Transverse colon (tissue), 4 donors: ENCODE measurements at regions not wholly inside any gene's neighbourhood (a gene's known extent, or its start where the extent isn't known, plus 50 kb on each side); places are given as distances from the start of the nearest gene placed in this dataset.

Source experiments
- DNase-seq: peaks from one replicate; pipeline ENCODE4 v3.0.0-alpha.2; 2019
- H3K27ac ChIP-seq, 4 donors: fragments of 200-600 bp; sonication (generic); 2 replicates each; pipeline ENCODE4 v1.5.1; 2016 to 2018; ENCODE audit warnings: inconsistent platforms in 4 of 4
- H3K27me3 ChIP-seq: fragments of 200-600 bp; sonication (generic); 2 replicates; pipeline ENCODE4 v1.5.1; 2017; ENCODE audit warnings: inconsistent platforms
- H3K36me3 ChIP-seq, 4 donors: fragments of 200-600 bp; sonication (generic); 2 replicates each; pipeline ENCODE4 v1.5.1; 2017 to 2019; ENCODE audit warnings: inconsistent platforms in 4 of 4
- H3K4me1 ChIP-seq, 4 donors: fragments of 200-600 bp; sonication (generic); 2 replicates each; pipeline ENCODE4 v1.5.1; 2017 to 2020; ENCODE audit warnings: inconsistent platforms in 4 of 4
- H3K4me3 ChIP-seq, 4 donors: fragments of 200-600 bp; sonication (generic); 1 replicate in 1 of 4; 2 replicates in 3 of 4; pipeline versions ENCODE4 v1.5.1 to v1.6.1; 2017 to 2019; ENCODE audit warnings: inconsistent platforms in 4 of 4
- H3K9me3 ChIP-seq, 2 donors: fragments of 200-600 bp; sonication (generic); 2 replicates each; pipeline ENCODE4 v1.5.1; 2017 to 2019; ENCODE audit warnings: inconsistent platforms in 2 of 2
- CTCF ChIP-seq, 5 experiments: fragments of 200-600 bp in 3 of 5; fragments of 450-650 bp in 2 of 5; sonication (generic) in 3 of 5; IDR thresholded peaks; 1 replicate in 2 of 5; 2 replicates in 3 of 5; pipeline ENCODE4 v1.5.1; 2016 to 2017; ENCODE audit warnings: antibody characterized with exemption in 5 of 5, inconsistent platforms in 3 of 5, mild to moderate bottlenecking in 2 of 5, moderate library complexity in 1 of 5
- EP300 ChIP-seq: sonication (generic); formaldehyde crosslinking; IDR thresholded peaks from one replicate; pipeline ENCODE4 v1.6.1; 2017; ENCODE audit warnings: antibody characterized with exemption, low read depth
- POLR2A ChIP-seq: fragments of 450-650 bp; IDR thresholded peaks from one replicate; pipeline ENCODE4 v1.6.1; 2016; ENCODE audit warnings: antibody characterized with exemption, mild to moderate bottlenecking, moderate library complexity
- POLR2AphosphoS5 ChIP-seq, 3 donors: sonication (generic); formaldehyde crosslinking; IDR thresholded peaks; one replicate each; pipeline ENCODE4 v1.6.1; 2016; ENCODE audit warnings: antibody characterized with exemption in 3 of 3
- WGBS, 2 donors: methylation state at CpG; one replicate each; pipeline ENCODE4 v1.1.5; 2018; ENCODE audit warnings: low coverage in 1 of 2; 5-methylcytosine and 5-hydroxymethylcytosine counted together
- in situ Hi-C, 4 donors: fragments of 200-750 bp; cut with MboI; loops; one replicate each; pipeline versions ENCODE4 v1.15.0 to v1.15.1; 2017; ENCODE audit warnings: low sequenced_read_pairs in 3 of 4, low pct_ligation_motif_present in 1 of 4, low pct_unique_long_range_greater_than_20kb in 1 of 4
- intact Hi-C: fragments of 100-400 bp; cut with DNase I; formaldehyde crosslinking; loops from one replicate; pipeline ENCODE4 v1.15.1; 2023; ENCODE audit warnings: low total_unique reads

- no peak for TF ChIP-seq POLR2AphosphoS5 (IDR thresholded peaks at IDR 0.05)
- no peak for TF ChIP-seq POLR2A
- TF ChIP-seq EP300 = no peak
- TF ChIP-seq CTCF (IDR thresholded peaks at IDR 0.05) = no peak
- in situ Hi-C loops = no loop called here
- H3K4me3 ChIP-seq = no peak overlapping the region
Observed at GRCh38 chr14:61864329-61864898, 102.2 kb downstream of the SNAPC1 start.

GRCh38 chr14:61866932-61867920 lies 105.0 kb downstream of the SNAPC1 start:
- Histone ChIP-seq H3K4me3 (no peak overlapping the region), H3K9me3 (peaks cover 0 to 6% of the 10 kb centered on the region in 2 donors), H3K4me1 (no peaks in the 10 kb centered on the region), H3K27me3 (no peaks in the 10 kb centered on the region), H3K27ac (no peak overlapping the region), H3K36me3 (no peaks in the 10 kb centered on the region)
- in situ Hi-C loops = no loop called here
- intact Hi-C loops = no loop called here
- TF ChIP-seq EP300 (no peak), POLR2AphosphoS5 (IDR thresholded peaks at IDR 0.05) (no peak), POLR2A (no peak), CTCF (IDR thresholded peaks at IDR 0.05) (no peak)
- no peak for DNase-seq
- 52 to 61% methylated on average over 6 of the region's 6 CpGs for WGBS, 2 donors

More at GRCh38 chr14:61864329-61864898, 102.2 kb downstream of the SNAPC1 start:
- Histone ChIP-seq H3K27me3 (no peaks in the 10 kb centered on the region), H3K27ac (no peak overlapping the region), H3K36me3 (no peaks in the 10 kb centered on the region), H3K9me3 (no peaks in the 10 kb centered on the region), H3K4me1 (no peaks in the 10 kb centered on the region)
- 96% methylated on average over 43 of the region's 43 CpGs; no CpG with 5 or more reads in 1 of the 2 donors for WGBS, 2 donors
- no peak for DNase-seq
- intact Hi-C loops = no loop called here

- WGBS, 2 donors = 42 to 100% methylated on average over 1 of the region's 1 CpG
- intact Hi-C loops = no loop called here
- in situ Hi-C loops = no loop called here
Observed at GRCh38 chr14:61868846-61869245, 106.6 kb downstream of the SNAPC1 start.

More at GRCh38 chr14:61868846-61869245, 106.6 kb downstream of the SNAPC1 start:
- Histone ChIP-seq H3K27ac (no peak overlapping the region), H3K36me3 (no peaks in the 10 kb centered on the region), H3K4me1 (no peaks in the 10 kb centered on the region), H3K9me3 (peaks cover 0 to 6% of the 10 kb centered on the region in 2 donors), H3K27me3 (no peaks in the 10 kb centered on the region), H3K4me3 (no peak overlapping the region)
- no peak for TF ChIP-seq POLR2A
- TF ChIP-seq EP300 = no peak
- TF ChIP-seq POLR2AphosphoS5 (IDR thresholded peaks at IDR 0.05) = no peak
- TF ChIP-seq CTCF (IDR thresholded peaks at IDR 0.05) = no peak
- no peak for DNase-seq
